Thoracic aorta (tissue), 2 donors: ENCODE measurements at regions not wholly inside any gene's neighbourhood (a gene's known extent, or its start where the extent isn't known, plus 50 kb on each side); places are given as distances from the start of the nearest gene placed in this dataset.

ENCODE experiments used
- ATAC-seq: fragments of 150-250 bp; one replicate; pipeline ENCODE4 v1.8.0; 2017; ENCODE audit warnings: low read depth; ENCODE audit not compliant: insufficient number of reproducible peaks, low FRiP score
- DNase-seq: peaks from one replicate; pipeline ENCODE4 v3.0.0-alpha.2; 2020; ENCODE audit warnings: low spot score
- H3K27ac ChIP-seq, 2 donors: fragments of 200-600 bp; sonication (generic); 1 replicate in 1 of 2; 2 replicates in 1 of 2; pipeline ENCODE4 v1.5.1; 2016; ENCODE audit warnings: mild to moderate bottlenecking in 2 of 2, moderate library complexity in 2 of 2
- H3K27me3 ChIP-seq: fragments of 200-600 bp; sonication (generic); replicated peaks from 2 replicates; pipeline ENCODE4 v1.6.0; 2016; ENCODE audit warnings: mild to moderate bottlenecking; ENCODE audit not compliant: insufficient read depth
- H3K36me3 ChIP-seq: fragments of 200-600 bp; sonication (generic); one replicate; pipeline ENCODE4 v1.5.1; 2016
- H3K4me1 ChIP-seq, 2 donors: fragments of 200-600 bp; sonication (generic); 1 replicate in 1 of 2; 2 replicates in 1 of 2; pipeline versions ENCODE4 v1.5.1 to v1.6.0; 2016; ENCODE audit warnings: low read depth in 2 of 2, mild to moderate bottlenecking in 1 of 2; ENCODE audit not compliant: control insufficient read depth in 1 of 2
- H3K4me3 ChIP-seq: fragments of 200-600 bp; sonication (generic); 2 replicates; pipeline ENCODE4 v1.5.1; 2016; ENCODE audit warnings: mild to moderate bottlenecking
- H3K9me3 ChIP-seq: fragments of 200-600 bp; sonication (generic); 2 replicates; pipeline ENCODE4 v1.5.1; 2016
- TF ChIP-seq, protein P1 (sequence below): fragments of 200-600 bp; sonication (generic); IDR thresholded peaks from one replicate; pipeline ENCODE4 v1.5.1; 2019; ENCODE audit warnings: antibody characterized with exemption

DNA sequence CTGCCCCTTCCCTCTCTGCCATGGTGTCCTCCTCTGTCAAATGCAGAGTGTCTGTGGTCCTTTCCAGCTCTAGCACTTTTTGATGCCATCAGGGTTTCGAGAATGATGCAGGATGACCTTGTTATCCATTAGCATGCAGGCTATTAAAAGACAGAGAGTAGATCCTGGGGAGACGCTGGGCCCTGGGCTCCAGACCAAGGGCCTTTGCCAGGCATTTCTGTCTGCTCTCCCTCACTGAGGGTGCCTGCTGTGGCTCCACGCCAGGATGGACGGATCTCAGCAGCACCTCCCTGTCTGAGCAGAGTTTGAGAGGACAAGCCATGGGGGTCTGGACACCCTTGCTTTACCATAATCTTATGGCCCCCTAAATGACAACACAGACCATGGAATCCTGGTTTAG is 110.8 kb upstream of the CD82 start:
- DNase-seq, result no peak
- TF ChIP-seq, protein P1, sequence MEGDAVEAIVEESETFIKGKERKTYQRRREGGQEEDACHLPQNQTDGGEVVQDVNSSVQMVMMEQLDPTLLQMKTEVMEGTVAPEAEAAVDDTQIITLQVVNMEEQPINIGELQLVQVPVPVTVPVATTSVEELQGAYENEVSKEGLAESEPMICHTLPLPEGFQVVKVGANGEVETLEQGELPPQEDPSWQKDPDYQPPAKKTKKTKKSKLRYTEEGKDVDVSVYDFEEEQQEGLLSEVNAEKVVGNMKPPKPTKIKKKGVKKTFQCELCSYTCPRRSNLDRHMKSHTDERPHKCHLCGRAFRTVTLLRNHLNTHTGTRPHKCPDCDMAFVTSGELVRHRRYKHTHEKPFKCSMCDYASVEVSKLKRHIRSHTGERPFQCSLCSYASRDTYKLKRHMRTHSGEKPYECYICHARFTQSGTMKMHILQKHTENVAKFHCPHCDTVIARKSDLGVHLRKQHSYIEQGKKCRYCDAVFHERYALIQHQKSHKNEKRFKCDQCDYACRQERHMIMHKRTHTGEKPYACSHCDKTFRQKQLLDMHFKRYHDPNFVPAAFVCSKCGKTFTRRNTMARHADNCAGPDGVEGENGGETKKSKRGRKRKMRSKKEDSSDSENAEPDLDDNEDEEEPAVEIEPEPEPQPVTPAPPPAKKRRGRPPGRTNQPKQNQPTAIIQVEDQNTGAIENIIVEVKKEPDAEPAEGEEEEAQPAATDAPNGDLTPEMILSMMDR, result no peak
- no peaks in the 10 kb centered on the region for H3K9me3 ChIP-seq

GRCh38 chr11:44456544-44457300 is 108.7 kb upstream of the CD82 start:
- TF ChIP-seq, protein P1, result no peak
- Histone ChIP-seq H3K4me1 (no peaks in the 10 kb centered on the region), H3K27ac (no peak overlapping the region), H3K36me3 (no peaks in the 10 kb centered on the region), H3K27me3 (no peaks in the 10 kb centered on the region), H3K9me3 (peaks cover 3% of the 10 kb centered on the region), H3K4me3 (no peak overlapping the region)
- DNase-seq (no peak), ATAC-seq (no peak)

More for the DNA sequence above, 110.8 kb upstream of the CD82 start:
- H3K27me3 ChIP-seq, result no peaks in the 10 kb centered on the region
- H3K36me3 ChIP-seq, result no peaks in the 10 kb centered on the region
- no peak for ATAC-seq
- no peaks in the 10 kb centered on the region for H3K4me1 ChIP-seq
- H3K27ac ChIP-seq, result no peak overlapping the region
- H3K4me3 ChIP-seq, result no peak overlapping the region

DNA sequence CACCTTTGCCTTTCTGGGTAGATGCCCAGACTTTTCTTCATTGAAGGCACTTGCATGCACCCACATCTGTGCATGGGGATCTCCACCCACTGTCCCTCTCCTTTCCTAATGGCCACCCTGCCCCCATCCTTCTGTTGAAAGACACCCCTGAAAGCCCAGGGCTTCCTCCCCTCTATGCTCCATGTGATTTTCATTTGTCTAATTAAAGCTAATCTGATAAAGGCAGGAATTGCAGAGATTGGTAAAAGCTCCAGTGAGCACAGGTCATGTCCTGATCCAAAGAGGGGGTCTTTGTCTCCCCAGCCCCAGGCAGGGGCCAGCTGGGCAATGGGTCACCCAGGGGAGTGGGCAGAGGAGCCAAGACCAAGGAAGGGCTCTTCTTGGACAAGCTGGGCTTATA is 107.6 kb upstream of the CD82 start:
- Histone ChIP-seq H3K27ac (no peak overlapping the region), H3K9me3 (peaks cover 3% of the 10 kb centered on the region), H3K27me3 (no peaks in the 10 kb centered on the region), H3K4me1 (no peaks in the 10 kb centered on the region), H3K36me3 (no peaks in the 10 kb centered on the region), H3K4me3 (no peak overlapping the region)
- TF ChIP-seq, protein P1, result no peak
- DNase-seq (no peak), ATAC-seq (no peak)

DNA sequence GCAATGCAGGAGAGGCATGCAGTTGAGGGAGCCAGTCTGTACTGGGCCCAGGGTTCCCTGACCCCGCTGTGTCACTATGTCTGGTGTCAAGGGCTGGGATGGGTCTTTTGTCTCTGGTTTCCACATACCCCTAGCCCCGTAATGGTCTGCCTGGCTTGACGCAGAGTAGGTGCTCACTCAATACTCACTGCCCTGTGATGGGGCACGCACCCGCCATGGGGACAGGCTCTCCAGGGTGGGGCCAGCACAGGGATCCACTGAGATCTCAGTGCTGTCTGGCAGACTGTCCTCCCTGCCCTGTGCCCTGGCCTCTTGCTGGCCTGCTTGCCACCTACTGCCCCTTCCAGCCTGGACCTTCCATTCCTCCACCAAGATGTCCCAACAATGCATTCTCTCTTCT is 101.7 kb upstream of the CD82 start:
- H3K9me3 ChIP-seq, result peaks cover 3% of the 10 kb centered on the region
- H3K4me3 ChIP-seq, result no peak overlapping the region
- no peaks in the 10 kb centered on the region for H3K27me3 ChIP-seq
- no peak for DNase-seq
- ATAC-seq, result no peak
- no peaks in the 10 kb centered on the region for H3K36me3 ChIP-seq
- no peaks in the 10 kb centered on the region for H3K4me1 ChIP-seq
- no peak overlapping the region for H3K27ac ChIP-seq
- TF ChIP-seq, protein P1, result no peak

GRCh38 chr11:44464741-44465140 is 100.7 kb upstream of the CD82 start:
- DNase-seq (no peak), ATAC-seq (no peak)
- Histone ChIP-seq H3K9me3 (peaks cover 3% of the 10 kb centered on the region), H3K27ac (no peak overlapping the region), H3K36me3 (no peaks in the 10 kb centered on the region), H3K4me3 (no peak overlapping the region), H3K27me3 (no peaks in the 10 kb centered on the region), H3K4me1 (no peaks in the 10 kb centered on the region)
- TF ChIP-seq, protein P1, result no peak
